ENCODE measurements at regions not wholly inside any gene's neighbourhood (a gene's known extent, or its start where the extent isn't known, plus 50 kb on each side); places are given as distances from the start of the nearest gene placed in this dataset.

- Histone ChIP-seq H4K8ac (ENCODE audit: extremely low read depth, insufficient read depth, low read length) (no peak overlapping the region), H2AK5ac (ENCODE audit: low read depth, low read length) (no peak overlapping the region), H3K79me2 (ENCODE audit: control insufficient read depth in 1 of 2, insufficient read depth in 2 of 2, low read length in 2 of 2) (no peaks in the 10 kb centered on the region), H2BK15ac (ENCODE audit: low read length) (no peak overlapping the region), H2AFZ (ENCODE audit: low read length) (no peak overlapping the region), H4K20me1 (replicated peaks in 1 of 2; ENCODE audit: control insufficient read depth in 1 of 2, insufficient read depth in 2 of 2, low read length in 2 of 2) (no peaks in the 10 kb centered on the region), H2BK20ac (ENCODE audit: low read length) (no peak overlapping the region), H3K23me2 (ENCODE audit: low read depth, low read length) (no peaks in the 10 kb centered on the region), H4K5ac (ENCODE audit: insufficient read length, low read depth, low read length) (no peak overlapping the region), H3K27ac (ENCODE audit: low read depth, low read length) (no peak overlapping the region), H3K36me3 (ENCODE audit: control insufficient read depth in 2 of 4, insufficient read depth in 4 of 4, low read length in 3 of 4) (no peaks in the 10 kb centered on the region), H3K79me1 (ENCODE audit: low read depth, low read length) (no peaks in the 10 kb centered on the region), H2BK5ac (ENCODE audit: low read depth, low read length) (no peak overlapping the region), H3K4me1 (replicated peaks in 1 of 4; ENCODE audit: control insufficient read depth in 3 of 4, insufficient read depth in 4 of 4, low read length in 3 of 4) (no peaks in the 10 kb centered on the region), H3K14ac (ENCODE audit: insufficient read length) (no peak overlapping the region), H3K4me3 (ENCODE audit: extremely low read depth in 1 of 4, insufficient read depth in 2 of 4, low read depth in 3 of 4, low read length in 4 of 4) (no peak overlapping the region), H2BK12ac (ENCODE audit: low read depth, low read length) (no peak overlapping the region), H3K23ac (ENCODE audit: insufficient read length) (no peak overlapping the region), H3K18ac (ENCODE audit: extremely low read depth, low read length) (no peak overlapping the region), H3K9ac (replicated peaks in 1 of 4; ENCODE audit: extremely low read depth in 1 of 4, low read depth in 3 of 4, low read length in 3 of 4) (no peak overlapping the region), H3K56ac (replicated peaks; ENCODE audit: insufficient read length, low read depth, low read length) (no peak overlapping the region), H3K4ac (replicated peaks; ENCODE audit: insufficient read length, low read depth, low read length) (no peak overlapping the region), H4K91ac (replicated peaks; ENCODE audit: insufficient read length, low read length) (no peak overlapping the region), H3K4me2 (ENCODE audit: insufficient read depth in 1 of 2, low read depth in 2 of 2, low read length in 2 of 2) (no peak overlapping the region), H3K9me3 (ENCODE audit: insufficient read depth in 2 of 2, low read depth in 1 of 2, low read length in 1 of 2) (peaks cover 87 to 100% of the 10 kb centered on the region in 2 experiments), H2BK120ac (replicated peaks; ENCODE audit: low read depth, low read length) (no peak overlapping the region), H3K27me3 (replicated peaks in 1 of 4; ENCODE audit: control insufficient read depth in 3 of 4, extremely low read depth in 1 of 4, insufficient read depth in 3 of 4, low read length in 3 of 4) (no peaks in the 10 kb centered on the region)
- DNase-seq (ENCODE audit: low read depth in 1 of 2, low spot score in 2 of 2) (no peak), FAIRE-seq (no peak)
- WGBS, 2 experiments (ENCODE audit: extremely low coverage in 1 of 2, insufficient coverage in 1 of 2, insufficient read length in 1 of 2, insufficient replicate concordance in 2 of 2, low coverage in 1 of 2, low lambda C conversion rate in 2 of 2, missing lambda C conversion rate in 1 of 2): 93% methylated on average over 20 of the region's 20 CpGs; no CpG with 5 or more reads in 1 of the 2 experiments
- POLR2A ChIA-PET (ENCODE audit: partially characterized antibody): no interaction called here
- CTCF ChIA-PET (ENCODE audit: partially characterized antibody): no interaction called here
- TF ChIP-seq ASH2L (IDR thresholded peaks at IDR 0.05; ENCODE audit: low read length): no peak
- TF ChIP-seq CHD2 (IDR thresholded peaks at IDR 0.05; ENCODE audit: low read length): no peak
- no peak for TF ChIP-seq E2F6 (IDR thresholded peaks at IDR 0.05)
- no peak for TF ChIP-seq SAP30 (IDR thresholded peaks at IDR 0.05; ENCODE audit: insufficient read depth, insufficient replicate concordance, low read length)
- no peak for TF ChIP-seq TEAD4 (IDR thresholded peaks at IDR 0.05; ENCODE audit: low read depth, low read length)
- no peak for TF ChIP-seq HDAC2 (IDR thresholded peaks at IDR 0.05; ENCODE audit: borderline replicate concordance in 1 of 2, low read depth in 2 of 2, low read length in 2 of 2)
- no peak for TF ChIP-seq SP4 (IDR thresholded peaks at IDR 0.05; ENCODE audit: low read length)
- TF ChIP-seq BACH1 (IDR thresholded peaks at IDR 0.05; ENCODE audit: low read length): no peak
- TF ChIP-seq CTCF (IDR thresholded peaks at IDR 0.05; ENCODE audit: control extremely low read depth in 1 of 3, insufficient read depth in 1 of 3, low read depth in 1 of 3, low read length in 3 of 3): no peak
- TF ChIP-seq CBX8 (IDR thresholded peaks at IDR 0.05; ENCODE audit: borderline replicate concordance, low read depth, low read length): no peak
Measured at GRCh38 chr1:2934156-2934540, 87.1 kb upstream of the ACTRT2 start.
